Dedifferentiated amniotic fluid mesenchymal stem cell (primary cell): ENCODE measurements at regions not wholly inside any gene's neighbourhood (a gene's known extent, or its start where the extent isn't known, plus 50 kb on each side); places are given as distances from the start of the nearest gene placed in this dataset.
A peak's percentile ranks its signal among the peaks of the same experiment; 100 is the strongest.

Experiments used
- DNase-seq: peaks from one replicate; pipeline ENCODE4 v3.0.0-alpha.2; 2016; ENCODE audit errors: extremely low spot score

DNA sequence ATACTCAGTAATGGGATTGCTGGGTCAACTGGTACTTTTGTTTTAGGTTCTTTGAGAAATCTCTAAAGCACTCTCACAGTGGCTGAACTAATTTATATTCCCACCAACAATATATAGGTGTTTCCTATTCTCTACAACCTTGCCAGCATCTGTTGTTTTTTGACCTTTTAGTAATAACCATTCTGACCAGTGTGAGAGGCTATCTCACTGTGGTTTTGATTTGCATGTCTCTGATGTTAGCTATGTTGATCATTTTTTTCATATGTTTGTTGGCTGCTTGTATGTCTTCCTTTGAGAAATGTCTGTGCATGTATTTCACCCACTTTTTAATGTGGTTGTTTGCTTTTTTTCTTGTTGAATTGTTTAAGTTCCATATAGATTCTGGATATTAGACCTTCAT is 98.2 kb upstream of the DCBLD2 start:
- DNase-seq: no peak

GRCh38 chr3:98994128-98994762 is 92.8 kb upstream of the DCBLD2 start:
- DNase-seq: peak; percentile 76

DNA sequence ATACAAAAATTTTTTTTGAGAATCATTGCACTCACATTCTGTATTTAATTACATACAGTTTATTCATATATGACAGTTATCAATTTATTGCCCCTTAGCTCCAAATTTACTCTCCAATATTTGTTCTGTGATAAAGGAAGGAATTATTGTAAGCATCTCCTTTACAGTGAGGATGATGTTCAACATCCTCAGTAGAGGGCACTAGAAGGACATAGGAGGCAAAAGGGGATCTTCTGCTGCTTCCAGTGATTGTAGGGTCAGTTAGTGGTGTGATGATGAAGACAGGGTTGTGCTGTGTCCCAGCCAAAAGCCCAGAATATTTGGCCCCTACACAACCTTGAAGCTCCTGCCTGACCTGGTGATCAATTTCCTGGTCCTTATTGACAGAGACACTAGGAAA is 89.9 kb upstream of the DCBLD2 start:
- DNase-seq: no peak

DNA sequence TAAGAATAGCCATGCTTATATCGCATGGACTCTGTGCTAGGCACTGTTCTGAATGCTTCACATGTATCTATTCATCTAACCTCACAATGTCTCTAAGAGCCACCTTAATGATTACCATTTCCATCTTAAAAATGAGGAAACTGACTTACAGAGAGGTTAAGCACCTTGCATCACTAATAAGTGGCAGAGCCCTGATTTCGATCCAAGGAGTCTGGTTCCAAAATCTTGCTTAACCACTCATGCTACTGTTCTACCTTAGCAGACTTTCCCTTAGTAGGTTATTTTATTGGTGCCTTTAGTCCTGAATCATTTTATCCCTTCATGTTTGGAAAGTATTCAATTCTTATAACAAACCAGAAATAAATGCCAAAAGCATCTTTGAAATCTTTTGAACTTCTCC is 89.2 kb upstream of the DCBLD2 start:
- DNase-seq: no peak

GRCh38 chr3:98986073-98986472 is 84.6 kb upstream of the DCBLD2 start:
- peak; percentile 76 for DNase-seq

- no peak for DNase-seq
Observed at GRCh38 chr3:98985431-98985830, 83.9 kb upstream of the DCBLD2 start.

- DNase-seq: no peak
Observed at GRCh38 chr3:98984024-98984423, 82.5 kb upstream of the DCBLD2 start.

GRCh38 chr3:98982351-98982750 is 80.9 kb upstream of the DCBLD2 start:
- no peak for DNase-seq

GRCh38 chr3:98980915-98981596 is 79.6 kb upstream of the DCBLD2 start:
- no peak for DNase-seq

- no peak for DNase-seq
Observed at GRCh38 chr3:98979296-98979695, 77.8 kb upstream of the DCBLD2 start.

- DNase-seq: no peak
Observed at GRCh38 chr3:98978068-98978811, 76.7 kb upstream of the DCBLD2 start.

- DNase-seq: no peak
Observed at GRCh38 chr3:98977520-98977919, 76.0 kb upstream of the DCBLD2 start.

DNA sequence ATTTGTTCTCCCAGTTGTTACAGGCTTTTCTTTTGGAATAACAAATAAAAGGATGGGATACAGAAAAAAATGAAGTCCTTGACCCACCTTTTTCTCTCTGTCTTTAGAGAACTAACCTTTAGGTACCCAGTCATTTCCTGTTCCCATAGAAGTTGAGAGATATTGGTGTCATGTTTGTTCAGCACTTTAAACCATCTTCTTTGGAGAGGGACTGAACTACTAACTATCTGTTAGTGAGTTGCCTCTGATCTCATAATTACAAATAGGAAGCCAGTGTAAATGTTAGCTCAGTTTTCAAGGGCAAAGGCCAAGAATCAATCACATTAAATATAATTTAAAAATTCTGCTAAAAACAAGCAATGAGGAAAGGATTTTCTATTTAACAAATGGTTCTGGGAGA is 72.9 kb upstream of the DCBLD2 start:
- DNase-seq: no peak

- no peak for DNase-seq
Observed at GRCh38 chr3:98972720-98973119, 71.2 kb upstream of the DCBLD2 start.

DNA sequence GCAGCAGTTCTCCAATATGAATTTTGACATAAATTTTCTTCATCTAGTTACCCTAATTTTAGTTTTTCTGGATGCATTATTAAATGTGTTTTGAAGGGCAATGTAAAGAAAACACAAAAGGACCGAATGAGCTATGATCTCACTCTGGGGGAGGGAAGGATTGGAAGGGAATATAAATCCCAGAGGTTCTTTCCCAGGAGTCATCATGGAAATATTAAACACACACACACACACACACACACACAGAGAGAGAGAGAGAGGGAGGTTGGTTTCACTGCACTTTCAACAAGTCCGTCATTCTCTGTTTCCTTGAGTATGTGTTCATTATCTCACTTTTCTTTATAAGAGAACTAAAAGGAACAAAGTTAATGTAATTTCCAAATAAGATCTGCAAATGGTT is 70.7 kb upstream of the DCBLD2 start:
- DNase-seq: peak; percentile 91

DNA sequence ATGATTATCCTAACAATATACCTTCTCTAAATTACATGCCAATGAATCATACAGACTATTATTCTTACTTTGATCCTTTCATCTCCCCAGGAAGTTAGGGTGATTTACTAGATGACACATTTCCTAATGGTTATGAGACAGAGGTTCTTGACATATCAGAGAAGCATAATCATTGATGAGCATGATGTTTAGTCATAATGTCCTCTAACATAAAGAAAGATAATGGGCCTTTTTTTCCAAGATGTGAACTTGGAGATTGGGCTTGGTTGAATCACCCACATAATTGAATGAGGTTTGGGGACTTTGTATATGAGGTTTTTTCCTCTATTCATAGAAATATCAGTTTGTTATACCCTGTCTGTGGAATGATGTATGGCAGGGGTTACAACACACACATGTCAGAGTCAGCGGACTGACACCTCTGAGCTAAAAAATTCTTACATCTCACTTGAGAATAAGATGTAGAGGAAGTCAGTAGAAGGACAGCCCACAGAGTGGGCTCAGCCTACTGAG is 69.7 kb upstream of the DCBLD2 start:
- no peak for DNase-seq

DNA sequence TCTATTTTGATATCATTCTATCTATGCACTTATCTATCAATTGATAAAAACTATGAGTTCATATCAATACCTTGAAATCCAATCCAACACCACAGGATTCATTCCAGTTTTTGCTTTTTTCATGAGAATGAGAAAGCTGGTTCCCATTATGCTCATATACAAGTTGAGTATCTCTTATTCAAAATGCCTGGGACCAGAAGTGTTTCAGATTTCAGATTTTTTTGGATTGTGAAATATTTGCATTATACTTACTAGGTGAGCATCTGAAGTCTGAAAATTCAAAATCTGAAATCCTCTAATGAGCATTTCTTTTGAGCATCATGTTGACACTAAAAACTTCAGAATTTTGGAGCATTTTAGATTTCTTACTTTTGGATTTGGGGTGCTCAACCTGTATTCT is 67.8 kb upstream of the DCBLD2 start:
- DNase-seq: no peak

DNA sequence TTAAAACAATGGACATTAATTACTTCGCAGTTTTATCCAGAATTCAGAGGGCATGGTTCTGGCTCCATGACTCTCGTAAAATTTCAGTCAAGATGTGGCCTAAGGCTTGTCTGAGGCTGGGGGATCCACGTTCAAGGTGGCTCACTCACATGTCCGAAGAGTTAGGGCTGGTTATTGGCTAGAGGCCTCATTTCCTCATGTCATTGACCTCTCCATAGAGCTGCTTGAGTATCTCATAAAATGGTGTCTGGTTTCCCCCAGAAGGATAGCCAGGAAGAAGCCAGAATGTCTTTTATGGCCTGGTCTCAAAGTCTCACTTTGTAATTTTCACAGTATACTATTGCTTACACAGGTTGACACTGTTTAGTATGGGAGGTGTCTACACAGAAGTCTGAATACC is 67.3 kb upstream of the DCBLD2 start:
- no peak for DNase-seq

DNA sequence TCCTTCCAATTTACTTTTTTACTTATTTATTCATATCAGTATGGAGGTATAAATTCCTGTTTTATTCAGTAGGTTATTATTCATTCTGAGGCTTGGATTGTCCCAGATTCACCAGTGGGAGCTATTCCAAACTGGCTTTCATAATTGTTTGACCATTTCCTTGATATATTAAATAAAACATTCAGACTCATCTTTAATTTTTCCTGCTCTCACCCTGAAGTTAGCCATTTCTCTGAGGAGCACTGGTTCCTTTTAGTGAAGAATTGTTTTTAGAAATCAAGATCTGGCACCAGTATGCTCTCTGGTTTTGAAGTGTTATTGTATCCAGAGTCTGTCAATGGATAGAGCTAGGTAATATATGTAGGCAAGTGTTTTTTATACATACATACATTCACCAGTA is 66.9 kb upstream of the DCBLD2 start:
- DNase-seq: no peak

GRCh38 chr3:98967758-98968157 is 66.3 kb upstream of the DCBLD2 start:
- no peak for DNase-seq

GRCh38 chr3:98966862-98967546 is 65.5 kb upstream of the DCBLD2 start:
- no peak for DNase-seq

GRCh38 chr3:98966434-98966833 is 64.9 kb upstream of the DCBLD2 start:
- DNase-seq: no peak
